H1 (cell line): ENCODE measurements at regions not wholly inside any gene's neighbourhood (a gene's known extent, or its start where the extent isn't known, plus 50 kb on each side); places are given as distances from the start of the nearest gene placed in this dataset.

ENCODE experiments used
- CHD2 ChIP-seq: IDR thresholded peaks from 2 replicates; pipeline ENCODE4 v1.6.1; 2012; ENCODE audit warnings: low read length, improper control_type of control experiment
- CREB1 ChIP-seq: IDR thresholded peaks from 2 replicates; pipeline ENCODE4 v1.6.1; 2012; ENCODE audit warnings: inconsistent platforms
- CTCF ChIP-seq, 3 experiments: IDR thresholded peaks; 1 replicate in 2 of 3; 2 replicates in 1 of 3; pipeline versions ENCODE4 v1.5.1 to v1.6.1; 2011; ENCODE audit warnings: low read length in 3 of 3, mild to moderate bottlenecking in 3 of 3, inconsistent platforms in 2 of 3, low read depth in 1 of 3, moderate library complexity in 1 of 3; ENCODE audit not compliant: insufficient read depth in 1 of 3; ENCODE audit errors: control extremely low read depth in 1 of 3
- EP300 ChIP-seq, 2 experiments: IDR thresholded peaks; 1 replicate in 1 of 2; 2 replicates in 1 of 2; pipeline ENCODE4 v1.6.1; 2011 to 2012; ENCODE audit warnings: low read depth in 2 of 2, low read length in 2 of 2, mild to moderate bottlenecking in 2 of 2, borderline replicate concordance in 1 of 2, inconsistent platforms in 1 of 2, moderate library complexity in 1 of 2
- EZH2 ChIP-seq: fragments of 200-600 bp; sonication (generic); IDR thresholded peaks from 2 replicates; pipeline ENCODE4 v1.7.1; 2012; ENCODE audit warnings: low read depth, mild to moderate bottlenecking, moderate library complexity, low read length, inconsistent platforms; ENCODE audit not compliant: severe bottlenecking
- FOSL1 ChIP-seq: IDR thresholded peaks from 2 replicates; pipeline ENCODE4 v1.6.1; 2011; ENCODE audit warnings: mild to moderate bottlenecking, low read depth, low read length, moderate library complexity; ENCODE audit not compliant: insufficient read depth
- JUN ChIP-seq: IDR thresholded peaks from 2 replicates; pipeline ENCODE4 v1.6.1; 2011; ENCODE audit warnings: low read depth, mild to moderate bottlenecking, improper control_type of control experiment, low read length
- POLR2A ChIP-seq, 2 experiments: IDR thresholded peaks; 1 replicate in 1 of 2; 2 replicates in 1 of 2; pipeline ENCODE4 v1.6.1; 2011; ENCODE audit warnings: low read depth in 2 of 2, low read length in 2 of 2, mild to moderate bottlenecking in 2 of 2; ENCODE audit errors: control extremely low read depth in 1 of 2
- SRF ChIP-seq: IDR thresholded peaks from 2 replicates; pipeline ENCODE4 v1.6.1; 2011; ENCODE audit warnings: mild to moderate bottlenecking, low read depth, low read length, moderate library complexity
- SUZ12 ChIP-seq: fragments of 200-600 bp; sonication (generic); IDR thresholded peaks from 2 replicates; pipeline ENCODE4 v1.6.1; 2012; ENCODE audit warnings: mild to moderate bottlenecking, inconsistent platforms, low read length, moderate library complexity, mixed read lengths
- TAF1 ChIP-seq: IDR thresholded peaks from 2 replicates; pipeline ENCODE4 v1.6.1; 2011; ENCODE audit warnings: mild to moderate bottlenecking, low read depth, low read length
- TBP ChIP-seq: IDR thresholded peaks from 2 replicates; pipeline ENCODE4 v1.6.1; 2011; ENCODE audit warnings: low read depth, low read length, improper control_type of control experiment

GRCh38 chr10:131438665-131439064 is 127.1 kb upstream of the TCERG1L start:
- TF ChIP-seq SUZ12 (no peak), TAF1 (no peak), CTCF (IDR thresholded peaks at IDR 0.05; ENCODE audit: control extremely low read depth in 1 of 3, insufficient read depth in 1 of 3, low read depth in 1 of 3, low read length in 3 of 3) (no peak), POLR2A (IDR thresholded peaks at IDR 0.05; ENCODE audit: control extremely low read depth in 1 of 2, low read depth in 2 of 2, low read length in 2 of 2) (no peak), CREB1 (no peak), FOSL1 (no peak), TBP (no peak), JUN (no peak), CHD2 (no peak), EZH2 (no peak), SRF (no peak), EP300 (IDR thresholded peaks at IDR 0.05; ENCODE audit: borderline replicate concordance in 1 of 2, low read depth in 2 of 2, low read length in 2 of 2) (no peak)
